ENCODE measurements at regions not wholly inside any gene's neighbourhood (a gene's known extent, or its start where the extent isn't known, plus 50 kb on each side); places are given as distances from the start of the nearest gene placed in this dataset.

DNA sequence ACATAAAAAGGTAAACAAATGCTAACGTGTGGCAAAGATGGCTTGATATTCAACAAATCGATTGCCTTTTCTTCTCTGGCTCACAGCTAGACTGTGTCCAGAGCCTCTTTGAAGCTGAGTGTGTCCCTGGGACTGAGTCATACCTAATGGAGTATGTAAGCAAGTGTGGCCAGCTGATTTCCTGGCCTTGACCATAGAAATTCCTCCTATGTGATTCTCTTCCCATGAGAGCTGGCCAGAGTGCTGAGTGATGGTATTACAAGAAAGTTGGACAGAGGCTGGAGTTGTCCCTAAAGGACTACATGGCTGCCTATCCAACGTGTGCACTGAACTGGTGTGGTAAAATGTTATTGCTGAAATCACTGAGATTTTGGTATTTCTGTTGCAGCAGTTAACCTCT is 320.1 kb upstream of the SLC10A2 start:
- H3K9me2 ChIP-seq (replicated peaks; ENCODE audit: control insufficient read depth, low read length): no peaks in the 10 kb centered on the region
- H3F3A ChIP-seq (ENCODE audit: control insufficient read depth, insufficient read depth): no peaks in the 10 kb centered on the region
- H3K27me3 ChIP-seq (ENCODE audit: control insufficient read depth, low read length): no peaks in the 10 kb centered on the region
- no peaks in the 10 kb centered on the region for H4K20me1 ChIP-seq (ENCODE audit: control insufficient read depth, insufficient read depth, low read depth, low read length)
- H3K36me3 ChIP-seq (ENCODE audit: control insufficient read depth, low read length): no peaks in the 10 kb centered on the region
- no peaks in the 10 kb centered on the region for H3K4me1 ChIP-seq (ENCODE audit: control insufficient read depth, low read length)
- no peak for TF ChIP-seq EZH2phosphoT487 (IDR thresholded peaks at IDR 0.05; ENCODE audit: borderline replicate concordance, low read length)
- TF ChIP-seq, protein P1, sequence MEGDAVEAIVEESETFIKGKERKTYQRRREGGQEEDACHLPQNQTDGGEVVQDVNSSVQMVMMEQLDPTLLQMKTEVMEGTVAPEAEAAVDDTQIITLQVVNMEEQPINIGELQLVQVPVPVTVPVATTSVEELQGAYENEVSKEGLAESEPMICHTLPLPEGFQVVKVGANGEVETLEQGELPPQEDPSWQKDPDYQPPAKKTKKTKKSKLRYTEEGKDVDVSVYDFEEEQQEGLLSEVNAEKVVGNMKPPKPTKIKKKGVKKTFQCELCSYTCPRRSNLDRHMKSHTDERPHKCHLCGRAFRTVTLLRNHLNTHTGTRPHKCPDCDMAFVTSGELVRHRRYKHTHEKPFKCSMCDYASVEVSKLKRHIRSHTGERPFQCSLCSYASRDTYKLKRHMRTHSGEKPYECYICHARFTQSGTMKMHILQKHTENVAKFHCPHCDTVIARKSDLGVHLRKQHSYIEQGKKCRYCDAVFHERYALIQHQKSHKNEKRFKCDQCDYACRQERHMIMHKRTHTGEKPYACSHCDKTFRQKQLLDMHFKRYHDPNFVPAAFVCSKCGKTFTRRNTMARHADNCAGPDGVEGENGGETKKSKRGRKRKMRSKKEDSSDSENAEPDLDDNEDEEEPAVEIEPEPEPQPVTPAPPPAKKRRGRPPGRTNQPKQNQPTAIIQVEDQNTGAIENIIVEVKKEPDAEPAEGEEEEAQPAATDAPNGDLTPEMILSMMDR (IDR thresholded peaks at IDR 0.05; ENCODE audit: low read depth, low read length, poor library complexity, severe bottlenecking): no peak
- H3K27ac ChIP-seq (ENCODE audit: low read depth, low read length): no peak overlapping the region
- H3K79me2 ChIP-seq (ENCODE audit: control insufficient read depth, low read length): no peaks in the 10 kb centered on the region
- H3K4me3 ChIP-seq (ENCODE audit: low read length): no peak overlapping the region
- H3K4me2 ChIP-seq (ENCODE audit: low read length): no peak overlapping the region
- H3K9me3 ChIP-seq (ENCODE audit: control insufficient read depth, insufficient read depth, low read length): peaks cover 7% of the 10 kb centered on the region; the same call in 1 of the 2 replicates

DNA sequence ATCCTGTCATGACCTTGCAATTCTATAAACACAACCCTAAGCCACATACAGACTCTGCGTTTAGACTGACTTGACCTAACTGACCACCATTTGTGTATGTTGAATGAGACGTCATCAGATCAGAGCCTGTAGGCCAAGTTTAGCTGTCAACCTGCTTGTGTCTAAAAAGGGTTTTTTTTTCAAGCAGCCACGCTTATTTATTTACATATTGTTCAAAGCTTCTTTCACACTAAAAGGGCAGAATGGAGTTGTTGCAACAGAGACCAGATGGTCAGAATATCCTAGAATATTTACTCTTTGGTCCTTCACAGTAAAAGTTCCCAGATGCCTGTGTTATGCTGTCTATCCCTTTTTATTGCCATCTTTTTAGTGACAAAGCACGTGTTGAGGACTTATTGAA is 307.7 kb upstream of the SLC10A2 start:
- H3K79me2 ChIP-seq (ENCODE audit: control insufficient read depth, low read length): no peaks in the 10 kb centered on the region
- no peaks in the 10 kb centered on the region for H3K9me3 ChIP-seq (ENCODE audit: control insufficient read depth, insufficient read depth, low read length)
- H4K20me1 ChIP-seq (ENCODE audit: control insufficient read depth, insufficient read depth, low read depth, low read length): no peaks in the 10 kb centered on the region
- no peaks in the 10 kb centered on the region for H3K9me2 ChIP-seq (replicated peaks; ENCODE audit: control insufficient read depth, low read length)
- H3K27ac ChIP-seq (ENCODE audit: low read depth, low read length): no peak overlapping the region
- H3F3A ChIP-seq (ENCODE audit: control insufficient read depth, insufficient read depth): no peaks in the 10 kb centered on the region
- no peak overlapping the region for H3K4me3 ChIP-seq (ENCODE audit: low read length)
- TF ChIP-seq EZH2phosphoT487 (IDR thresholded peaks at IDR 0.05; ENCODE audit: borderline replicate concordance, low read length): no peak
- TF ChIP-seq, protein P1 (IDR thresholded peaks at IDR 0.05; ENCODE audit: low read depth, low read length, poor library complexity, severe bottlenecking): no peak
- H3K36me3 ChIP-seq (ENCODE audit: control insufficient read depth, low read length): no peaks in the 10 kb centered on the region
- no peaks in the 10 kb centered on the region for H3K27me3 ChIP-seq (ENCODE audit: control insufficient read depth, low read length)
- no peaks in the 10 kb centered on the region for H3K4me1 ChIP-seq (ENCODE audit: control insufficient read depth, low read length)
- H3K4me2 ChIP-seq (ENCODE audit: low read length): no peak overlapping the region

DNA sequence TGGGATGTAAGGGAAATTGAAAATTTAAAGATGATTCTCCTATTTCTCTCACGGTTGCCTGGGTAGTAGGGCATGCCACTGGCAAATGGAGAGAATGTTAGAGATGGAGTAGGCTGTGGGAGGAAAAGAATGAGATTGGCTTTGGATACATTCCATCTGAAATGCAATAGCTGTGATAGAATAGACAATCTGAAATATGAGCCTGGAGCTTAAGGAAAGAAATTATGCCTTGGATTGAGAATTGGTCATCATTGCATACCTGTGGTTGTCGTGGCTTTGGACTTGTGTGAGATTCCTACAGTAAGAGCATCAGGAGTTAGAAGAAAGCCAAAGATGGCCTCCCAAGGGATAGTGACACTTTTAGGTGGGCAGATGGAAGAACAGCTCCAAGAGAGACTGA is 305.1 kb upstream of the SLC10A2 start:
- H3K27ac ChIP-seq (ENCODE audit: low read depth, low read length): no peak overlapping the region
- no peaks in the 10 kb centered on the region for H3K9me2 ChIP-seq (replicated peaks; ENCODE audit: control insufficient read depth, low read length)
- no peak overlapping the region for H3K4me3 ChIP-seq (ENCODE audit: low read length)
- no peaks in the 10 kb centered on the region for H4K20me1 ChIP-seq (ENCODE audit: control insufficient read depth, insufficient read depth, low read depth, low read length)
- no peak overlapping the region for H3K4me2 ChIP-seq (ENCODE audit: low read length)
- H3K36me3 ChIP-seq (ENCODE audit: control insufficient read depth, low read length): no peaks in the 10 kb centered on the region
- TF ChIP-seq, protein P1 (IDR thresholded peaks at IDR 0.05; ENCODE audit: low read depth, low read length, poor library complexity, severe bottlenecking): no peak
- no peak for TF ChIP-seq EZH2phosphoT487 (IDR thresholded peaks at IDR 0.05; ENCODE audit: borderline replicate concordance, low read length)
- no peaks in the 10 kb centered on the region for H3K9me3 ChIP-seq (ENCODE audit: control insufficient read depth, insufficient read depth, low read length)
- H3F3A ChIP-seq (ENCODE audit: control insufficient read depth, insufficient read depth): no peaks in the 10 kb centered on the region
- no peaks in the 10 kb centered on the region for H3K27me3 ChIP-seq (ENCODE audit: control insufficient read depth, low read length)
- no peaks in the 10 kb centered on the region for H3K4me1 ChIP-seq (ENCODE audit: control insufficient read depth, low read length)
- H3K79me2 ChIP-seq (ENCODE audit: control insufficient read depth, low read length): no peaks in the 10 kb centered on the region

DNA sequence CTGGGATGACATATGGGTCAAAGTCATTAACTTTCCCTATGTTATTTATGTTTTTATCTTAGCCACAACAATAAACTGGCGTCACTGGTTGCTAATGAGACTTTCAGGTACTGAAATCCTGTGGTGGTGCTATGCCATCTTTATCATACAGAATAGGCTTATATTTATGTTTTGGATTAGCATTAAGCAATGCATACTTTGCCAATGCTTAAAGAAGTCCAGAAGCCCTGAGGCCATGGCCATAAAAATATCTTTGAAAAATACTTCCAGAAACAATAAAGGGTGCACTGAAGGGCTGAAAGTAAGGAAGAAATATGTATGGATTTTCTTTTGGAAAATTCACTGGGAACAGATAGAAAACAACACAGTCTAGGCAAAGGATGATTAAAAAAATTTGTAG is 304.6 kb upstream of the SLC10A2 start:
- no peaks in the 10 kb centered on the region for H3K4me1 ChIP-seq (ENCODE audit: control insufficient read depth, low read length)
- no peaks in the 10 kb centered on the region for H3K36me3 ChIP-seq (ENCODE audit: control insufficient read depth, low read length)
- H3K4me2 ChIP-seq (ENCODE audit: low read length): no peak overlapping the region
- H3K4me3 ChIP-seq (ENCODE audit: low read length): no peak overlapping the region
- H3K9me2 ChIP-seq (replicated peaks; ENCODE audit: control insufficient read depth, low read length): no peaks in the 10 kb centered on the region
- no peaks in the 10 kb centered on the region for H4K20me1 ChIP-seq (ENCODE audit: control insufficient read depth, insufficient read depth, low read depth, low read length)
- TF ChIP-seq, protein P1 (IDR thresholded peaks at IDR 0.05; ENCODE audit: low read depth, low read length, poor library complexity, severe bottlenecking): no peak
- no peak for TF ChIP-seq EZH2phosphoT487 (IDR thresholded peaks at IDR 0.05; ENCODE audit: borderline replicate concordance, low read length)
- H3K27ac ChIP-seq (ENCODE audit: low read depth, low read length): no peak overlapping the region
- H3F3A ChIP-seq (ENCODE audit: control insufficient read depth, insufficient read depth): no peaks in the 10 kb centered on the region
- no peaks in the 10 kb centered on the region for H3K27me3 ChIP-seq (ENCODE audit: control insufficient read depth, low read length)
- H3K9me3 ChIP-seq (ENCODE audit: control insufficient read depth, insufficient read depth, low read length): no peaks in the 10 kb centered on the region
- no peaks in the 10 kb centered on the region for H3K79me2 ChIP-seq (ENCODE audit: control insufficient read depth, low read length)
